ENCODE measurements at regions not wholly inside any gene's neighbourhood (a gene's known extent, or its start where the extent isn't known, plus 50 kb on each side); places are given as distances from the start of the nearest gene placed in this dataset.

DNA sequence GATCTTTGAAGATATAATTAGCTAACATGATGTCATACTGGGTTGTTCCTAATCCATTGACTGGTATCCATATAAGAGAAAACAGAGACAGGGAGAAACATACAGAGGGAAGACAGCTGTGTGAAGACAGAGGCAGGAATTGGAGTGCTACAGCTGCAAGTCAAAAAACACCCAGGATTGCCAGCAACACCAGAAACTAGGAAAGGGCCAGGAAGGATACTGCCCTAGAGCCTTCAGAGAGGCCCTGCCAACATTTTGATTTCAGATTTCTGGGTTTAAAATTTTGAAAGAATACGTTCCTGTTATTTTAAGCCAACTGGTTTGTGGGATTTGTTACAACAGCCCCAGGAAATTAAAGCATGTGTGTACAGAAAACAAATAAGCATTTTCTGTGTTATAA lies 473.7 kb upstream of the FLRT2 start:
- no peak overlapping the region for H3K4me3 ChIP-seq
- no peaks in the 10 kb centered on the region for H3K27me3 ChIP-seq

DNA sequence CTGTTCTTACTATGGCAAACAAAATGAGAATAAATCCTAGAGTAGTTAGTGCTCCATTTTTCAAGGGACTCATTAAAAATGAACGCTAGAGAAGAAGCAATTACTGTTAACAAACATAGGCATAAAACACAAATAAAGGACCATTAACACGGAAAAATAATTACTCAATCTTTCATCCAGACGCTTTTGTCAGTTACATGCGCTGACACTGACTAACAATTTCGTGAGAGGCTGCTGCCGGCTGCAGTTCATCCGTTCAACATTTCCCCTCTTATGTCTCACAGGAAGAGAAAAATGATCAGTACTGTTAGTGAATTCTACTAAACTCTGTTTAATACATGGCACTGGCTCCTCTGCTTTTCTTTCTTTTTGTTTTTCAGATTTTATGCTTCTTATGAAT lies 472.7 kb upstream of the FLRT2 start:
- H3K27me3 ChIP-seq: no peaks in the 10 kb centered on the region
- no peak overlapping the region for H3K4me3 ChIP-seq
- H3K9me3 ChIP-seq: peaks cover 0 to 12% (median under 1%) of the 10 kb centered on the region in 4 donors
- WGBS, 2 donors: 79 to 81% methylated on average over 7 of the region's 7 CpGs
- TF ChIP-seq EP300 (IDR thresholded peaks at IDR 0.05) (no peak), POLR2A (IDR thresholded peaks at IDR 0.05) (no peak), POLR2AphosphoS5 (IDR thresholded peaks at IDR 0.05) (no peak)
- TF ChIP-seq, protein P1, sequence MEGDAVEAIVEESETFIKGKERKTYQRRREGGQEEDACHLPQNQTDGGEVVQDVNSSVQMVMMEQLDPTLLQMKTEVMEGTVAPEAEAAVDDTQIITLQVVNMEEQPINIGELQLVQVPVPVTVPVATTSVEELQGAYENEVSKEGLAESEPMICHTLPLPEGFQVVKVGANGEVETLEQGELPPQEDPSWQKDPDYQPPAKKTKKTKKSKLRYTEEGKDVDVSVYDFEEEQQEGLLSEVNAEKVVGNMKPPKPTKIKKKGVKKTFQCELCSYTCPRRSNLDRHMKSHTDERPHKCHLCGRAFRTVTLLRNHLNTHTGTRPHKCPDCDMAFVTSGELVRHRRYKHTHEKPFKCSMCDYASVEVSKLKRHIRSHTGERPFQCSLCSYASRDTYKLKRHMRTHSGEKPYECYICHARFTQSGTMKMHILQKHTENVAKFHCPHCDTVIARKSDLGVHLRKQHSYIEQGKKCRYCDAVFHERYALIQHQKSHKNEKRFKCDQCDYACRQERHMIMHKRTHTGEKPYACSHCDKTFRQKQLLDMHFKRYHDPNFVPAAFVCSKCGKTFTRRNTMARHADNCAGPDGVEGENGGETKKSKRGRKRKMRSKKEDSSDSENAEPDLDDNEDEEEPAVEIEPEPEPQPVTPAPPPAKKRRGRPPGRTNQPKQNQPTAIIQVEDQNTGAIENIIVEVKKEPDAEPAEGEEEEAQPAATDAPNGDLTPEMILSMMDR (IDR thresholded peaks at IDR 0.05): no peak
- H3K27ac ChIP-seq: no peak overlapping the region
- peaks cover 0 to 1% (median 0%) of the 10 kb centered on the region in 4 donors for H3K4me1 ChIP-seq
- intact Hi-C loops (cut with DNase I): no loop called here
- no peaks in the 10 kb centered on the region for H3K36me3 ChIP-seq
- no peak for DNase-seq

More for the DNA sequence above, 473.7 kb upstream of the FLRT2 start:
- no peak for DNase-seq
- peaks cover 0 to 12% (median under 1%) of the 10 kb centered on the region in 4 donors for H3K9me3 ChIP-seq
- H3K36me3 ChIP-seq: no peaks in the 10 kb centered on the region
- no peak overlapping the region for H3K27ac ChIP-seq
- TF ChIP-seq POLR2AphosphoS5 (IDR thresholded peaks at IDR 0.05): no peak
- TF ChIP-seq POLR2A (IDR thresholded peaks at IDR 0.05): no peak
- WGBS, 2 donors: 46 to 68% methylated on average over 1 of the region's 1 CpG
- peaks cover 0 to 7% (median 0%) of the 10 kb centered on the region in 4 donors for H3K4me1 ChIP-seq
- intact Hi-C loops (cut with DNase I): no loop called here

DNA sequence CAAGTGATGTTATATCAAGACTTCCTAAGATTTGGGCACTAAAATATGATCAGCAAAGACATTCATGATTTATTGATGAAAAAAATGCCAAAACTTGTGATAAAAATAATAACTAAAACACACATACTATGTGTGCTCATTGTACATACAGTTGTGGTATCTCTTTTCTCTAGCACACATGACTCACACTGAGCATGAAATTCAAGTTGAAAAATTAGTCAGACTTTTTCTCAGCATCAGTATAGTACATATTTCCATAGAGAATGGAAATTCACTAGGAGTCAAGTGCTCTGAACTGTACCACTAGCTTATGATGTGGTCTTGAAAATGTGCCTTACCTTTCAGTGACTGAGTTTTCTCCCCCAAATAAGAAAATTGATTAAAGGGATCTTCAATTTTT lies 471.8 kb upstream of the FLRT2 start:
- Histone ChIP-seq H3K27me3 (no peaks in the 10 kb centered on the region), H3K9me3 (peaks cover 0 to 14% (median under 1%) of the 10 kb centered on the region in 4 donors)
- TF ChIP-seq POLR2AphosphoS5 (IDR thresholded peaks at IDR 0.05) (no peak), POLR2A (IDR thresholded peaks at IDR 0.05) (no peak), EP300 (IDR thresholded peaks at IDR 0.05) (no peak)
- TF ChIP-seq, protein P1 (IDR thresholded peaks at IDR 0.05): no peak

DNA sequence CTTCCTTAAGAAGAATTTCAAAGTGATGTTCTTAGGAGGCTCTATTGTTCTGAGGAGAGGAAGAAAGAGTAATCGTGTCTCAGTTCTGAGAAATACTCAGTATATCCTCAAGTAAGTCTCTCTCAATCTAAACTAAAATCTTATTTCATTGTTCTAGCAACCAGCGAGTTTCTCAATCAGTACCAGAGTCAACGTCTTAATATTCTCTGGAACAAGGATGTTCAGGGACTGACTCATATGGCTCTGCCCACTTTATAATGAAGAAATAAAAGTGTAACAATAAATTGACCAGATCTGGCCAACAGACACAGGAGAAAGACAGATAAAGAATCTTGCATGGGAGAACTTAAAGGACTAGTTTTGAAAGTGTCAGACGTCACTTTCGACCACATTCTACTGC lies 469.8 kb upstream of the FLRT2 start:
- H3K4me3 ChIP-seq: no peak overlapping the region
- H3K27me3 ChIP-seq: no peaks in the 10 kb centered on the region
- intact Hi-C loops (cut with DNase I): no loop called here
- H3K4me1 ChIP-seq: no peaks in the 10 kb centered on the region
- no peak for TF ChIP-seq POLR2A (IDR thresholded peaks at IDR 0.05)
- TF ChIP-seq, protein P1 (IDR thresholded peaks at IDR 0.05): no peak
- TF ChIP-seq POLR2AphosphoS5 (IDR thresholded peaks at IDR 0.05): no peak
- no peak for TF ChIP-seq EP300 (IDR thresholded peaks at IDR 0.05)
- WGBS, 2 donors: 83 to 87% methylated on average over 5 of the region's 5 CpGs
- H3K36me3 ChIP-seq: no peaks in the 10 kb centered on the region
- no peak for DNase-seq
- H3K27ac ChIP-seq: no peak overlapping the region
- H3K9me3 ChIP-seq: peaks cover 0 to 4% (median 0%) of the 10 kb centered on the region in 4 donors

More for the DNA sequence above, 471.8 kb upstream of the FLRT2 start:
- no peak overlapping the region for H3K4me3 ChIP-seq
- H3K4me1 ChIP-seq: no peaks in the 10 kb centered on the region
- intact Hi-C loops (cut with DNase I): no loop called here
- H3K27ac ChIP-seq: no peak overlapping the region
- no peaks in the 10 kb centered on the region for H3K36me3 ChIP-seq
- DNase-seq: no peak

DNA sequence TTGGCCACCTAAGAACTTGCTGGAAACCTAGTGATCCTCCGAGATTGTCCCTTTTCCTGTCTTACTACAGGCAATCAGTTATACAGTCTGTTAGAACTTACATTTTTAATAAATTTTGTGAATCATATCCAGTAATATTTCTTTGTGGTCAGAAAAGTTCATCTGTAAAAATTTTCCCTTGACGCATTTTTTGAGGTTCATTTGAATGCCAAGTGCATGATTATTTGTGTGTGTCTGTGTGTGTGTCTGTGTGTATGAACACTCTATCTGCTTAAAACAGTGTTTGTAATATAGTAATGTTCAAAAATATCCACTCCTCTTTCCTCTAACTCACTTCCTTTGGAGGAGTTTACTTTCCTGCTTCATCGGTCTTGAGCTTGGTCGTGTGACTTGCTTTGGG lies 468.7 kb upstream of the FLRT2 start:
- intact Hi-C loops (cut with DNase I): no loop called here
- Histone ChIP-seq H3K4me3 (no peak overlapping the region), H3K27me3 (no peaks in the 10 kb centered on the region), H3K9me3 (peaks cover 0 to 4% (median 0%) of the 10 kb centered on the region in 4 donors), H3K36me3 (no peaks in the 10 kb centered on the region), H3K27ac (no peak overlapping the region), H3K4me1 (no peaks in the 10 kb centered on the region)
- DNase-seq: no peak
- TF ChIP-seq POLR2AphosphoS5 (IDR thresholded peaks at IDR 0.05) (no peak), POLR2A (IDR thresholded peaks at IDR 0.05) (no peak), EP300 (IDR thresholded peaks at IDR 0.05) (no peak)
- TF ChIP-seq, protein P1 (IDR thresholded peaks at IDR 0.05): no peak
- WGBS, 2 donors: 89 to 93% methylated on average over 4 of the region's 4 CpGs

Data from sigmoid colon (tissue), 6 donors.